ENCODE measurements at regions not wholly inside any gene's neighbourhood (a gene's known extent, or its start where the extent isn't known, plus 50 kb on each side); places are given as distances from the start of the nearest gene placed in this dataset.

GRCh38 chr6:165222315-165223025 is 86.9 kb downstream of the C6orf118 start:
- H3K36me3 ChIP-seq, result no peaks in the 10 kb centered on the region
- no peak overlapping the region for H3K4me3 ChIP-seq
- H3K9me3 ChIP-seq, result no peaks in the 10 kb centered on the region
- intact Hi-C loops (cut with DNase I), result no loop called here
- no peaks in the 10 kb centered on the region for H3K4me1 ChIP-seq
- WGBS (ENCODE audit: insufficient coverage, low coverage, low lambda C conversion rate, missing lambda C conversion rate), result 62% methylated on average over 2 of the region's 5 CpGs
- no peaks in the 10 kb centered on the region for H3K27me3 ChIP-seq
- TF ChIP-seq, protein P1, sequence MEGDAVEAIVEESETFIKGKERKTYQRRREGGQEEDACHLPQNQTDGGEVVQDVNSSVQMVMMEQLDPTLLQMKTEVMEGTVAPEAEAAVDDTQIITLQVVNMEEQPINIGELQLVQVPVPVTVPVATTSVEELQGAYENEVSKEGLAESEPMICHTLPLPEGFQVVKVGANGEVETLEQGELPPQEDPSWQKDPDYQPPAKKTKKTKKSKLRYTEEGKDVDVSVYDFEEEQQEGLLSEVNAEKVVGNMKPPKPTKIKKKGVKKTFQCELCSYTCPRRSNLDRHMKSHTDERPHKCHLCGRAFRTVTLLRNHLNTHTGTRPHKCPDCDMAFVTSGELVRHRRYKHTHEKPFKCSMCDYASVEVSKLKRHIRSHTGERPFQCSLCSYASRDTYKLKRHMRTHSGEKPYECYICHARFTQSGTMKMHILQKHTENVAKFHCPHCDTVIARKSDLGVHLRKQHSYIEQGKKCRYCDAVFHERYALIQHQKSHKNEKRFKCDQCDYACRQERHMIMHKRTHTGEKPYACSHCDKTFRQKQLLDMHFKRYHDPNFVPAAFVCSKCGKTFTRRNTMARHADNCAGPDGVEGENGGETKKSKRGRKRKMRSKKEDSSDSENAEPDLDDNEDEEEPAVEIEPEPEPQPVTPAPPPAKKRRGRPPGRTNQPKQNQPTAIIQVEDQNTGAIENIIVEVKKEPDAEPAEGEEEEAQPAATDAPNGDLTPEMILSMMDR (IDR thresholded peaks at IDR 0.05), result no peak
- no peak for TF ChIP-seq POLR2A (IDR thresholded peaks at IDR 0.05)
- H3K27ac ChIP-seq, result no peak overlapping the region
- ATAC-seq (no peak), DNase-seq (no peak)

GRCh38 chr6:165220045-165220444 is 89.4 kb downstream of the C6orf118 start:
- H3K27me3 ChIP-seq, result no peaks in the 10 kb centered on the region
- no peaks in the 10 kb centered on the region for H3K4me1 ChIP-seq
- H3K36me3 ChIP-seq, result no peaks in the 10 kb centered on the region
- WGBS (ENCODE audit: insufficient coverage, low coverage, low lambda C conversion rate, missing lambda C conversion rate), result 14% methylated on average over 5 of the region's 5 CpGs
- DNase-seq (no peak), ATAC-seq (no peak)
- TF ChIP-seq, protein P1 (IDR thresholded peaks at IDR 0.05), result no peak
- no peak for TF ChIP-seq POLR2A (IDR thresholded peaks at IDR 0.05)
- H3K27ac ChIP-seq, result no peak overlapping the region
- H3K4me3 ChIP-seq, result no peak overlapping the region
- intact Hi-C loops (cut with DNase I), result no loop called here
- H3K9me3 ChIP-seq, result no peaks in the 10 kb centered on the region

DNA sequence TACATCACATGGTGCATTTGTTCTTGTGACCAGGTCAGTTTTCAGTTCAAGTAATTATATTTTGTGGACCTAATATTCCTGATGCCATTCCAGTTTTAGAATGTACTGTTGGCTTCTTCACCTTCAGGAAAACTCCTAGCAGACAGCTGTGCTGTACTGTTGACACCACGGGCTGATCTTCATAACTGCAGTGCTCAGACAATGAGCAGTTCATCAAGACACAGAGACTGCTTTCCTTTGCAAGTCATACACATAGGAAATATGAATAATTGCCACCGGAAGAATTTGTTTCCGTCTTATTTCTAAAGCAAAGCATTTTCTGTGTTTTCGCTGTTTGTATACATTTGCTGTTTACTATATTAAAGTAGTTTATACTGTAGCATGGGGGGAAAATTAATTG is 89.8 kb downstream of the C6orf118 start:
- no peak for TF ChIP-seq POLR2A (IDR thresholded peaks at IDR 0.05)
- TF ChIP-seq, protein P1 (IDR thresholded peaks at IDR 0.05), result no peak
- Histone ChIP-seq H3K9me3 (no peaks in the 10 kb centered on the region), H3K4me3 (no peak overlapping the region), H3K27ac (no peak overlapping the region), H3K27me3 (no peaks in the 10 kb centered on the region), H3K4me1 (no peaks in the 10 kb centered on the region), H3K36me3 (no peaks in the 10 kb centered on the region)
- intact Hi-C loops (cut with DNase I), result no loop called here
- DNase-seq (no peak), ATAC-seq (no peak)
- 67% methylated on average over 4 of the region's 4 CpGs for WGBS (ENCODE audit: insufficient coverage, low coverage, low lambda C conversion rate, missing lambda C conversion rate)

- no peaks in the 10 kb centered on the region for H3K27me3 ChIP-seq
- no peak overlapping the region for H3K27ac ChIP-seq
- H3K36me3 ChIP-seq, result no peaks in the 10 kb centered on the region
- intact Hi-C loops (cut with DNase I), result no loop called here
- no peaks in the 10 kb centered on the region for H3K4me1 ChIP-seq
- H3K9me3 ChIP-seq, result no peaks in the 10 kb centered on the region
- DNase-seq, result no peak
- TF ChIP-seq, protein P1 (IDR thresholded peaks at IDR 0.05), result no peak
- TF ChIP-seq POLR2A (IDR thresholded peaks at IDR 0.05), result no peak
- no peak for ATAC-seq
- H3K4me3 ChIP-seq, result no peak overlapping the region
- 39% methylated on average over 3 of the region's 3 CpGs for WGBS (ENCODE audit: insufficient coverage, low coverage, low lambda C conversion rate, missing lambda C conversion rate)
Measured at GRCh38 chr6:165218829-165219228, 90.6 kb downstream of the C6orf118 start.
